Endothelial cell of umbilical vein (primary cell): ENCODE measurements at regions not wholly inside any gene's neighbourhood (a gene's known extent, or its start where the extent isn't known, plus 50 kb on each side); places are given as distances from the start of the nearest gene placed in this dataset.

Experiments used
- BruUV-seq: library from RNA; stranded (reverse); fragments of 400-500 nt; replicated peaks from 2 replicates; lab custom pipeline; 2021; lab: Mats Ljungman, UMichigan
- CTCF ChIA-PET: fragments of 300-600, 350-600 bp; sonication (Branson Sonifier 250); formaldehyde crosslinking; loops from one replicate; lab custom pipeline; 2021; ENCODE audit warnings: antibody characterized with exemption, inconsistent platforms; lab: Charles Lee
- POLR2A ChIA-PET: fragments of 300-600, 350-600 bp; sonication (Branson Sonifier 250); formaldehyde crosslinking; loops from one replicate; lab custom pipeline; 2021; ENCODE audit warnings: antibody characterized with exemption, inconsistent platforms; lab: Charles Lee
- DNase-seq: peaks from one replicate; pipeline ENCODE4 v3.0.0-alpha.2; 2011; ENCODE audit warnings: low read depth, low spot score
- FAIRE-seq: peaks from 2 replicates; lab custom pipeline; 2011; peaks lifted over from hg19 to GRCh38; lab: Jason Lieb, UNC
- H2AFZ ChIP-seq: 2 replicates; pipeline ENCODE4 v1.6.0; 2012; ENCODE audit warnings: low read depth, low read length, control low read depth, inconsistent platforms
- H3K27ac ChIP-seq: 2 replicates; pipeline ENCODE4 v1.5.1; 2011; ENCODE audit warnings: low read depth, mild to moderate bottlenecking, control low read depth, low read length, moderate library complexity; ENCODE audit not compliant: insufficient read depth
- H3K27me3 ChIP-seq, 2 experiments: 2 replicates each; pipeline versions ENCODE4 v1.6.0 to v1.6.1; 2011; ENCODE audit warnings: low read length in 2 of 2, mixed read lengths in 1 of 2; ENCODE audit not compliant: control insufficient read depth in 2 of 2, insufficient read depth in 2 of 2
- H3K36me3 ChIP-seq, 2 experiments: 2 replicates in 1 of 2; 3 replicates in 1 of 2; pipeline ENCODE4 v1.5.1; 2011; ENCODE audit warnings: low read length in 2 of 2, mild to moderate bottlenecking in 1 of 2, moderate library complexity in 1 of 2; ENCODE audit not compliant: control insufficient read depth in 2 of 2, insufficient read depth in 2 of 2; ENCODE audit errors: extremely low read depth in 1 of 2
- H3K4me1 ChIP-seq: 3 replicates; pipeline ENCODE4 v1.5.1; 2011; ENCODE audit warnings: mild to moderate bottlenecking, low read length; ENCODE audit not compliant: control insufficient read depth, insufficient read depth; ENCODE audit errors: extremely low read depth
- H3K4me2 ChIP-seq: 2 replicates; pipeline ENCODE4 v1.6.1; 2011; ENCODE audit warnings: low read length, control low read depth, mixed read lengths; ENCODE audit not compliant: insufficient read depth
- H3K4me3 ChIP-seq, 3 experiments: fragments of 200-600 bp in 1 of 3; sonication (generic), shearing (Covaris generic) in 1 of 3; replicated peaks in 1 of 3; 2 replicates each; pipeline ENCODE4 v1.5.1; 2011 to 2016; ENCODE audit warnings: control low read depth in 3 of 3, low read length in 3 of 3, mild to moderate bottlenecking in 2 of 3, inconsistent platforms in 1 of 3, low read depth in 1 of 3, moderate library complexity in 1 of 3; ENCODE audit not compliant: insufficient read depth in 1 of 3
- H3K79me2 ChIP-seq: 2 replicates; pipeline ENCODE4 v1.6.0; 2012; ENCODE audit warnings: low read length, inconsistent platforms; ENCODE audit not compliant: control insufficient read depth, insufficient read depth
- H3K9ac ChIP-seq: replicated peaks from 2 replicates; pipeline ENCODE3; 2011; ENCODE audit warnings: low read length, control low read depth; ENCODE audit not compliant: insufficient read depth; ENCODE audit errors: extremely low read depth
- H3K9me1 ChIP-seq: replicated peaks from 3 replicates; pipeline ENCODE4 v1.6.0; 2011; ENCODE audit warnings: mild to moderate bottlenecking, low read length; ENCODE audit not compliant: control insufficient read depth, insufficient read depth; ENCODE audit errors: extremely low read depth
- H3K9me3 ChIP-seq: replicated peaks from 2 replicates; pipeline ENCODE4 v1.5.1; 2012; ENCODE audit warnings: low read length, inconsistent platforms; ENCODE audit not compliant: control insufficient read depth, insufficient read depth
- H4K20me1 ChIP-seq: replicated peaks from 2 replicates; pipeline ENCODE3; 2011; ENCODE audit warnings: mild to moderate bottlenecking, low read length; ENCODE audit not compliant: control insufficient read depth, insufficient read depth; ENCODE audit errors: extremely low read depth
- CTCF ChIP-seq, 2 donors: IDR thresholded peaks; 1 replicate in 1 of 2; 2 replicates in 1 of 2; pipeline ENCODE4 v1.5.1; 2011; ENCODE audit warnings: low read length in 2 of 2, mild to moderate bottlenecking in 2 of 2, moderate library complexity in 2 of 2, control low read depth in 1 of 2, inconsistent platforms in 1 of 2, low read depth in 1 of 2; ENCODE audit not compliant: insufficient read depth in 1 of 2; ENCODE audit errors: extremely low read depth in 1 of 2
- EZH2 ChIP-seq: IDR thresholded peaks from 2 replicates; pipeline ENCODE4 v1.6.1; 2012; ENCODE audit warnings: borderline replicate concordance, low read depth, mild to moderate bottlenecking, moderate library complexity, low read length, inconsistent platforms; ENCODE audit not compliant: severe bottlenecking
- FOS ChIP-seq: IDR thresholded peaks from 2 replicates; pipeline ENCODE4 v1.6.1; 2011; ENCODE audit warnings: mild to moderate bottlenecking, low read length, moderate library complexity, borderline replicate concordance; ENCODE audit not compliant: insufficient read depth
- GATA2 ChIP-seq: IDR thresholded peaks from 2 replicates; pipeline ENCODE4 v1.7.0; 2011; ENCODE audit warnings: low read depth, mild to moderate bottlenecking, moderate library complexity, mixed read lengths, low read length; ENCODE audit not compliant: insufficient read length, insufficient read depth
- JUN ChIP-seq: IDR thresholded peaks from 2 replicates; pipeline ENCODE4 v1.6.1; 2011; ENCODE audit warnings: borderline replicate concordance, low read depth; ENCODE audit not compliant: insufficient read length, insufficient read depth
- MAX ChIP-seq: IDR thresholded peaks from 2 replicates; pipeline ENCODE4 v1.6.1; 2011; ENCODE audit not compliant: insufficient read depth, insufficient read length
- MYC ChIP-seq: IDR thresholded peaks from one replicate; pipeline ENCODE4 v1.6.1; 2011; ENCODE audit warnings: mild to moderate bottlenecking, low read depth, low read length
- POLR2A ChIP-seq: IDR thresholded peaks from 2 replicates; pipeline ENCODE4 v1.6.1; 2012; ENCODE audit warnings: low read depth, mild to moderate bottlenecking, control low read depth, low read length
- POLR2AphosphoS5 ChIP-seq: IDR thresholded peaks from 2 replicates; pipeline ENCODE4 v1.6.1; 2012; ENCODE audit warnings: low read depth, mild to moderate bottlenecking, control low read depth, low read length, moderate library complexity; ENCODE audit not compliant: insufficient read depth
- dilution Hi-C: fragments of 300-500 bp; cut with MboI; formaldehyde crosslinking; loops from one replicate; pipeline ENCODE4 v1.15.0; 2019; ENCODE audit warnings: low sequenced_read_pairs; ENCODE audit not compliant: extremely low pct_ligation_motif_present
- intact Hi-C: fragments of 100-400 bp; cut with micrococcal nuclease; formaldehyde crosslinking; loops from one replicate; pipeline ENCODE4 v1.10.0; 2022

- dilution Hi-C loops: no loop called here
- Histone ChIP-seq H3K4me1 (no peaks in the 10 kb centered on the region), H3K27me3 (no peaks in the 10 kb centered on the region), H2AFZ (no peak overlapping the region), H3K4me3 (no peak overlapping the region), H3K9ac (no peak overlapping the region), H3K9me1 (no peaks in the 10 kb centered on the region), H3K36me3 (no peaks in the 10 kb centered on the region), H3K9me3 (no peaks in the 10 kb centered on the region), H4K20me1 (no peaks in the 10 kb centered on the region), H3K79me2 (no peaks in the 10 kb centered on the region), H3K27ac (no peak overlapping the region), H3K4me2 (no peak overlapping the region)
- POLR2A ChIA-PET: no interaction called here
- intact Hi-C loops: no loop called here
- CTCF ChIA-PET: interaction anchor here (1.1 to 1.5 kb wide), 2 partner anchors 8 to 24 kb away, joined by 3 read pairs; no protein-coding TSS in a partner anchor
- FAIRE-seq (no peak), DNase-seq (no peak)
- no TSS peak for BruUV-seq
- no peak for TF ChIP-seq MAX
- TF ChIP-seq EZH2: no peak
- TF ChIP-seq POLR2AphosphoS5: no peak
- no peak for TF ChIP-seq FOS
- no peak for TF ChIP-seq JUN
- TF ChIP-seq MYC: no peak
- no peak for TF ChIP-seq CTCF (IDR thresholded peaks at IDR 0.05; ENCODE audit: extremely low read depth in 1 of 2, insufficient read depth in 1 of 2, low read depth in 1 of 2, low read length in 2 of 2)
- no peak for TF ChIP-seq GATA2
- TF ChIP-seq POLR2A: no peak
Measured at GRCh38 chr4:129403848-129404247, 307.9 kb downstream of the C4orf33 start.
